Neural cell (in vitro differentiated cells): ENCODE measurements at regions not wholly inside any gene's neighbourhood (a gene's known extent, or its start where the extent isn't known, plus 50 kb on each side); places are given as distances from the start of the nearest gene placed in this dataset.

Experiments
- H2AFZ ChIP-seq: fragments of 200-600, 300-800 bp; sonication (generic), shearing (Covaris generic); 2 replicates; pipeline ENCODE4 v1.6.0; 2014; ENCODE audit warnings: low read depth, mild to moderate bottlenecking, antibody characterized with exemption, low read length, moderate library complexity
- H3F3A ChIP-seq: fragments of 200-600 bp; shearing (Covaris generic); 2 replicates; pipeline ENCODE4 v1.6.1; 2016; ENCODE audit warnings: mild to moderate bottlenecking, moderate library complexity, mixed read lengths, antibody characterized with exemption, low read length; ENCODE audit not compliant: insufficient read depth, poor library complexity, severe bottlenecking
- H3K27ac ChIP-seq: fragments of 200-600, 300-800 bp; sonication (generic), shearing (Covaris generic); 2 replicates; pipeline ENCODE4 v1.5.1; 2014; ENCODE audit warnings: mild to moderate bottlenecking, low read length, moderate library complexity
- H3K27me3 ChIP-seq: fragments of 300-800, 200-600 bp; sonication (generic), shearing (Covaris generic); 2 replicates; pipeline ENCODE4 v1.6.0; 2014; ENCODE audit warnings: mild to moderate bottlenecking, low read depth, low read length, moderate library complexity; ENCODE audit not compliant: insufficient read depth
- H3K36me3 ChIP-seq: fragments of 300-800, 200-600 bp; sonication (generic), shearing (Covaris generic); 2 replicates; pipeline ENCODE4 v1.5.1; 2014; ENCODE audit warnings: mild to moderate bottlenecking, antibody characterized with exemption, low read length, moderate library complexity; ENCODE audit not compliant: insufficient read depth
- H3K4me2 ChIP-seq: fragments of 300-800, 200-600 bp; sonication (generic), shearing (Covaris generic); 2 replicates; pipeline ENCODE4 v1.6.0; 2014; ENCODE audit warnings: mild to moderate bottlenecking, low read length
- H3K4me3 ChIP-seq: fragments of 300-800, 200-600 bp; sonication (generic), shearing (Covaris generic); 2 replicates; pipeline ENCODE4 v1.5.1; 2014; ENCODE audit warnings: mild to moderate bottlenecking, low read length, moderate library complexity
- H3K79me2 ChIP-seq: fragments of 200-600 bp; shearing (Covaris generic); replicated peaks from 2 replicates; pipeline ENCODE4 v1.6.0; 2014; ENCODE audit warnings: mild to moderate bottlenecking, low read length, moderate library complexity; ENCODE audit not compliant: insufficient read depth
- H3K9ac ChIP-seq: fragments of 300-800, 200-600 bp; sonication (generic), shearing (Covaris generic); 2 replicates; pipeline ENCODE4 v1.6.1; 2016; ENCODE audit warnings: mild to moderate bottlenecking, low read length, mixed read lengths
- H3K9me2 ChIP-seq: fragments of 200-600 bp; shearing (Covaris generic); 2 replicates; pipeline ENCODE4 v1.6.1; 2016; ENCODE audit warnings: mild to moderate bottlenecking, low read length, mixed read lengths; ENCODE audit not compliant: insufficient read depth
- H3K9me3 ChIP-seq: fragments of 200-600, 300-800 bp; sonication (generic), shearing (Covaris generic); 2 replicates; pipeline ENCODE4 v1.6.1; 2016; ENCODE audit warnings: mild to moderate bottlenecking, mixed run types, low read length, moderate library complexity, mixed read lengths
- H4K20me1 ChIP-seq: fragments of 200-600 bp; shearing (Covaris generic); 2 replicates; pipeline ENCODE4 v1.6.1; 2016; ENCODE audit warnings: mild to moderate bottlenecking, mixed run types; ENCODE audit not compliant: insufficient read depth
- EP300 ChIP-seq: fragments of 450-650 bp; conservative IDR thresholded peaks from 2 replicates; pipeline ENCODE4 v1.6.1; 2014; ENCODE audit warnings: antibody characterized with exemption, mild to moderate bottlenecking, moderate library complexity; ENCODE audit not compliant: poor library complexity, severe bottlenecking
- EZH2 ChIP-seq: fragments of 200-600, 300-800 bp; shearing (Covaris generic), sonication (generic); IDR thresholded peaks from 2 replicates; pipeline ENCODE4 v1.6.1; 2014; ENCODE audit warnings: antibody characterized with exemption, low read length, borderline replicate concordance, mild to moderate bottlenecking; ENCODE audit not compliant: insufficient read depth, poor library complexity, severe bottlenecking
- MXI1 ChIP-seq: fragments of 450-650 bp; conservative IDR thresholded peaks from 2 replicates; pipeline ENCODE4 v1.6.1; 2014; ENCODE audit warnings: antibody characterized with exemption, mild to moderate bottlenecking; ENCODE audit not compliant: poor library complexity, severe bottlenecking
- POLR2AphosphoS5 ChIP-seq: IDR thresholded peaks from 2 replicates; pipeline ENCODE4 v1.6.1; 2012
- RAD21 ChIP-seq: fragments of 450-650 bp; conservative IDR thresholded peaks from 2 replicates; pipeline ENCODE4 v1.6.1; 2014; ENCODE audit warnings: antibody characterized with exemption, mild to moderate bottlenecking, moderate library complexity
- REST ChIP-seq: IDR thresholded peaks from 2 replicates; pipeline ENCODE4 v1.6.1; 2012; ENCODE audit warnings: borderline replicate concordance
- SMC3 ChIP-seq: fragments of 450-650 bp; conservative IDR thresholded peaks from 2 replicates; pipeline ENCODE4 v1.6.1; 2014; ENCODE audit warnings: antibody characterized with exemption, mild to moderate bottlenecking, moderate library complexity; ENCODE audit not compliant: poor library complexity
- TAF1 ChIP-seq: IDR thresholded peaks from 2 replicates; pipeline ENCODE4 v1.6.1; 2012; ENCODE audit warnings: low read depth
- TF ChIP-seq, protein P1 (sequence below): fragments of 450-650 bp; IDR thresholded peaks from 2 replicates; pipeline ENCODE4 v1.5.1; 2014; ENCODE audit warnings: antibody characterized with exemption, mild to moderate bottlenecking, moderate library complexity; ENCODE audit not compliant: poor library complexity, severe bottlenecking

GRCh38 chr9:71504636-71505035, 263.7 kb downstream of the CEMIP2 start:
- H3K79me2 ChIP-seq, result no peaks in the 10 kb centered on the region
- H3K9me2 ChIP-seq, result no peaks in the 10 kb centered on the region
- no peak overlapping the region for H3K9ac ChIP-seq
- no peak overlapping the region for H3K4me3 ChIP-seq
- H4K20me1 ChIP-seq, result no peaks in the 10 kb centered on the region
- H2AFZ ChIP-seq, result no peak overlapping the region
- TF ChIP-seq MXI1 (no peak), SMC3 (no peak), POLR2AphosphoS5 (no peak), REST (no peak), RAD21 (no peak), EZH2 (no peak), EP300 (no peak), TAF1 (no peak)
- TF ChIP-seq, protein P1, sequence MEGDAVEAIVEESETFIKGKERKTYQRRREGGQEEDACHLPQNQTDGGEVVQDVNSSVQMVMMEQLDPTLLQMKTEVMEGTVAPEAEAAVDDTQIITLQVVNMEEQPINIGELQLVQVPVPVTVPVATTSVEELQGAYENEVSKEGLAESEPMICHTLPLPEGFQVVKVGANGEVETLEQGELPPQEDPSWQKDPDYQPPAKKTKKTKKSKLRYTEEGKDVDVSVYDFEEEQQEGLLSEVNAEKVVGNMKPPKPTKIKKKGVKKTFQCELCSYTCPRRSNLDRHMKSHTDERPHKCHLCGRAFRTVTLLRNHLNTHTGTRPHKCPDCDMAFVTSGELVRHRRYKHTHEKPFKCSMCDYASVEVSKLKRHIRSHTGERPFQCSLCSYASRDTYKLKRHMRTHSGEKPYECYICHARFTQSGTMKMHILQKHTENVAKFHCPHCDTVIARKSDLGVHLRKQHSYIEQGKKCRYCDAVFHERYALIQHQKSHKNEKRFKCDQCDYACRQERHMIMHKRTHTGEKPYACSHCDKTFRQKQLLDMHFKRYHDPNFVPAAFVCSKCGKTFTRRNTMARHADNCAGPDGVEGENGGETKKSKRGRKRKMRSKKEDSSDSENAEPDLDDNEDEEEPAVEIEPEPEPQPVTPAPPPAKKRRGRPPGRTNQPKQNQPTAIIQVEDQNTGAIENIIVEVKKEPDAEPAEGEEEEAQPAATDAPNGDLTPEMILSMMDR, result no peak
- no peaks in the 10 kb centered on the region for H3K27me3 ChIP-seq
- H3F3A ChIP-seq, result no peaks in the 10 kb centered on the region
- H3K4me2 ChIP-seq, result no peak overlapping the region
- H3K27ac ChIP-seq, result no peak overlapping the region
- no peaks in the 10 kb centered on the region for H3K9me3 ChIP-seq
- H3K36me3 ChIP-seq, result no peaks in the 10 kb centered on the region

- TF ChIP-seq RAD21, result no peak
- no peak for TF ChIP-seq SMC3
- TF ChIP-seq EZH2, result no peak
- TF ChIP-seq POLR2AphosphoS5, result no peak
- TF ChIP-seq TAF1, result no peak
- TF ChIP-seq, protein P1, result no peak
- TF ChIP-seq REST, result no peak
- no peak for TF ChIP-seq EP300
- TF ChIP-seq MXI1, result no peak
- no peaks in the 10 kb centered on the region for H3K79me2 ChIP-seq
- no peak overlapping the region for H3K4me2 ChIP-seq
- H3K36me3 ChIP-seq, result no peaks in the 10 kb centered on the region
- H2AFZ ChIP-seq, result no peak overlapping the region
- H3F3A ChIP-seq, result no peaks in the 10 kb centered on the region
- H3K4me3 ChIP-seq, result no peak overlapping the region
- no peaks in the 10 kb centered on the region for H3K27me3 ChIP-seq
- no peak overlapping the region for H3K27ac ChIP-seq
- no peaks in the 10 kb centered on the region for H3K9me2 ChIP-seq
- no peaks in the 10 kb centered on the region for H3K9me3 ChIP-seq
- no peak overlapping the region for H3K9ac ChIP-seq
- H4K20me1 ChIP-seq, result no peaks in the 10 kb centered on the region
Observed at GRCh38 chr9:71498691-71499090, 269.6 kb downstream of the CEMIP2 start.
